ENCODE measurements at regions not wholly inside any gene's neighbourhood (a gene's known extent, or its start where the extent isn't known, plus 50 kb on each side); places are given as distances from the start of the nearest gene placed in this dataset.

DNA sequence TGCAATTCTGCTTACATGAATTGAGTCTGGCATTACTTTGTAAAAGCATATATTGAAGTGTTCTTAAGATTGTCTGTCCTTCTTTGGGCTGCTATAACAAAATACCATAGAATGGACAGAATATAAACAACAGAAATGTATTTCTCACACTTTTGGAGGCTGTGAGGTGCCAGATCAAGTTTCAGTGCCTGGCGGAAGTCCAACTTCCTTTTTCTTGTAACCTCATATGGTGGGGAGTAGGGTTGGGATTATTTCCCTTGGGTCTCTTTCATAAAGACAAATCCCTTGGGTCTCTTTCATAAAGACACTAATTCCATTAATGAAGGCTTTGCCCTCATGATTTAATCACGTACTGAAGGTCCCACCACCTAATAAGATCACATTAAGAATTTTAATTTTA, 199.3 kb upstream of the GRID2 start:
- no peaks in the 10 kb centered on the region for H3K36me3 ChIP-seq (replicated peaks in 1 of 2; ENCODE audit: control insufficient read depth in 1 of 2, insufficient read depth in 2 of 2, low read length in 1 of 2)
- no peaks in the 10 kb centered on the region for H3K9me2 ChIP-seq
- no peaks in the 10 kb centered on the region for H3K27me3 ChIP-seq (ENCODE audit: insufficient read depth)
- no peak overlapping the region for H2AFZ ChIP-seq (ENCODE audit: low read depth)
- no peak overlapping the region for H3K4me3 ChIP-seq (ENCODE audit: low read depth in 2 of 2, low read length in 1 of 2)
- WGBS (ENCODE audit: low lambda C conversion rate): 51% methylated on average over 2 of the region's 2 CpGs
- DNase-seq: no peak
- no peak overlapping the region for H3K27ac ChIP-seq (ENCODE audit: low read depth in 2 of 2, low read length in 1 of 2)
- H3K4me2 ChIP-seq: no peak overlapping the region
- TF ChIP-seq SIN3A (IDR thresholded peaks at IDR 0.05; ENCODE audit: borderline replicate concordance, low read depth, low read length): no peak
- no peak for TF ChIP-seq NFIC (IDR thresholded peaks at IDR 0.05; ENCODE audit: borderline replicate concordance)
- TF ChIP-seq SMC3 (IDR thresholded peaks at IDR 0.05; ENCODE audit: low read depth, low read length): no peak
- TF ChIP-seq POLR2AphosphoS5 (IDR thresholded peaks at IDR 0.05; ENCODE audit: low read depth, low read length): no peak
- TF ChIP-seq JUND (IDR thresholded peaks at IDR 0.05): no peak
- TF ChIP-seq FOXJ3 (CRISPR knock-in tag; IDR thresholded peaks at IDR 0.05): no peak
- no peak for TF ChIP-seq FOSL2 (IDR thresholded peaks at IDR 0.05; ENCODE audit: borderline replicate concordance, low read depth)
- TF ChIP-seq YY1 (IDR thresholded peaks at IDR 0.05; ENCODE audit: low read depth): no peak
- TF ChIP-seq FOXM1 (IDR thresholded peaks at IDR 0.05; ENCODE audit: low read depth): no peak
- no peak for TF ChIP-seq EP300 (IDR thresholded peaks at IDR 0.05; ENCODE audit: borderline replicate concordance in 1 of 2, low read depth in 1 of 2, low read length in 1 of 2)
- TF ChIP-seq RXRA (IDR thresholded peaks at IDR 0.05; ENCODE audit: borderline replicate concordance, low read depth): no peak
- TF ChIP-seq, protein P1, sequence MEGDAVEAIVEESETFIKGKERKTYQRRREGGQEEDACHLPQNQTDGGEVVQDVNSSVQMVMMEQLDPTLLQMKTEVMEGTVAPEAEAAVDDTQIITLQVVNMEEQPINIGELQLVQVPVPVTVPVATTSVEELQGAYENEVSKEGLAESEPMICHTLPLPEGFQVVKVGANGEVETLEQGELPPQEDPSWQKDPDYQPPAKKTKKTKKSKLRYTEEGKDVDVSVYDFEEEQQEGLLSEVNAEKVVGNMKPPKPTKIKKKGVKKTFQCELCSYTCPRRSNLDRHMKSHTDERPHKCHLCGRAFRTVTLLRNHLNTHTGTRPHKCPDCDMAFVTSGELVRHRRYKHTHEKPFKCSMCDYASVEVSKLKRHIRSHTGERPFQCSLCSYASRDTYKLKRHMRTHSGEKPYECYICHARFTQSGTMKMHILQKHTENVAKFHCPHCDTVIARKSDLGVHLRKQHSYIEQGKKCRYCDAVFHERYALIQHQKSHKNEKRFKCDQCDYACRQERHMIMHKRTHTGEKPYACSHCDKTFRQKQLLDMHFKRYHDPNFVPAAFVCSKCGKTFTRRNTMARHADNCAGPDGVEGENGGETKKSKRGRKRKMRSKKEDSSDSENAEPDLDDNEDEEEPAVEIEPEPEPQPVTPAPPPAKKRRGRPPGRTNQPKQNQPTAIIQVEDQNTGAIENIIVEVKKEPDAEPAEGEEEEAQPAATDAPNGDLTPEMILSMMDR (IDR thresholded peaks at IDR 0.05): no peak
- TF ChIP-seq RAD21 (IDR thresholded peaks at IDR 0.05; ENCODE audit: low read length): no peak
- TF ChIP-seq, protein P2, sequence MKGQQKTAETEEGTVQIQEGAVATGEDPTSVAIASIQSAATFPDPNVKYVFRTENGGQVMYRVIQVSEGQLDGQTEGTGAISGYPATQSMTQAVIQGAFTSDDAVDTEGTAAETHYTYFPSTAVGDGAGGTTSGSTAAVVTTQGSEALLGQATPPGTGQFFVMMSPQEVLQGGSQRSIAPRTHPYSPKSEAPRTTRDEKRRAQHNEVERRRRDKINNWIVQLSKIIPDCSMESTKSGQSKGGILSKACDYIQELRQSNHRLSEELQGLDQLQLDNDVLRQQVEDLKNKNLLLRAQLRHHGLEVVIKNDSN (IDR thresholded peaks at IDR 0.05; ENCODE audit: borderline replicate concordance, low read depth): no peak
- TF ChIP-seq, protein P3, sequence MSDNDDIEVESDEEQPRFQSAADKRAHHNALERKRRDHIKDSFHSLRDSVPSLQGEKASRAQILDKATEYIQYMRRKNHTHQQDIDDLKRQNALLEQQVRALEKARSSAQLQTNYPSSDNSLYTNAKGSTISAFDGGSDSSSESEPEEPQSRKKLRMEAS (IDR thresholded peaks at IDR 0.05; ENCODE audit: low read depth): no peak
- no peak for TF ChIP-seq RCOR1 (IDR thresholded peaks at IDR 0.05; ENCODE audit: low read length)
- no peaks in the 10 kb centered on the region for H4K20me1 ChIP-seq (ENCODE audit: insufficient read depth)
- no peaks in the 10 kb centered on the region for H3F3A ChIP-seq (replicated peaks; ENCODE audit: insufficient read depth)
- CTCF ChIA-PET: no interaction called here
- no peak overlapping the region for H3K9ac ChIP-seq
- H3K4me1 ChIP-seq (ENCODE audit: control insufficient read depth in 1 of 2, insufficient read depth in 2 of 2, low read depth in 1 of 2, low read length in 1 of 2): peaks cover 0 to 7% of the 10 kb centered on the region in 2 experiments; a peak in 2 of 4 replicates
- no peaks in the 10 kb centered on the region for H3K9me3 ChIP-seq
- no peaks in the 10 kb centered on the region for H3K79me2 ChIP-seq (ENCODE audit: insufficient read depth)
- POLR2A ChIA-PET: no interaction called here

DNA sequence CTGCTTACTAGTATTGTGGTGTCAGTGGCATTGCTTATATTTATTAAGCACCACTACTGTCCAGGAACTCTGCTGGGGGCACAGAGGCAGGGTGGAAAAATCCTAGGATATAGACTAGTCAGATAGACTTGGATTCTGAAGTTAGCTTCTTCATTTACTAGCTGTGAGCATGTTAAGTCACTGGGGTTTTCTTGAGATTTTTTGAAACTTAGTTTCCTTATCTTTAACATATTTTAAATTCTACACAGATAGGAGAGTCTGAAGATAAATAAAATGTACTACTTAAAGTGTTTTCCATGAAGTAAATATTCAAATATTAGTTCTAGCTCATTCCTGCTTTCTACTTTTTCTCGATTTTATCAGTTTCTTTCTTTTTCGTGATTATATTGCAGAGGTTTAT, 196.9 kb upstream of the GRID2 start:
- Histone ChIP-seq H2AFZ (ENCODE audit: low read depth) (no peak overlapping the region), H3K4me1 (ENCODE audit: control insufficient read depth in 1 of 2, insufficient read depth in 2 of 2, low read depth in 1 of 2, low read length in 1 of 2) (no peaks in the 10 kb centered on the region; a peak in 1 of 4 replicates), H3K27ac (ENCODE audit: low read depth in 2 of 2, low read length in 1 of 2) (no peak overlapping the region), H3K9me2 (no peaks in the 10 kb centered on the region), H3K9me3 (no peaks in the 10 kb centered on the region), H3K9ac (no peak overlapping the region), H3K4me3 (ENCODE audit: low read depth in 2 of 2, low read length in 1 of 2) (no peak overlapping the region), H3F3A (replicated peaks; ENCODE audit: insufficient read depth) (no peaks in the 10 kb centered on the region), H3K79me2 (ENCODE audit: insufficient read depth) (no peaks in the 10 kb centered on the region), H3K4me2 (no peak overlapping the region), H4K20me1 (ENCODE audit: insufficient read depth) (no peaks in the 10 kb centered on the region), H3K27me3 (ENCODE audit: insufficient read depth) (no peaks in the 10 kb centered on the region), H3K36me3 (replicated peaks in 1 of 2; ENCODE audit: control insufficient read depth in 1 of 2, insufficient read depth in 2 of 2, low read length in 1 of 2) (no peaks in the 10 kb centered on the region)
- no peak for TF ChIP-seq SIN3A (IDR thresholded peaks at IDR 0.05; ENCODE audit: borderline replicate concordance, low read depth, low read length)
- CTCF ChIA-PET: no interaction called here
- POLR2A ChIA-PET: no interaction called here
- DNase-seq: no peak
- 62% methylated on average over 2 of the region's 2 CpGs for WGBS (ENCODE audit: low lambda C conversion rate)

All from SK-N-SH (cell line).